ENCODE measurements at regions not wholly inside any gene's neighbourhood (a gene's known extent, or its start where the extent isn't known, plus 50 kb on each side); places are given as distances from the start of the nearest gene placed in this dataset.

GRCh38 chr12:111257435-111257902, 111.4 kb downstream of the PHETA1 start:
- Histone ChIP-seq H3K14ac (ENCODE audit: insufficient read length) (no peak overlapping the region), H2AK5ac (ENCODE audit: low read depth, low read length) (no peak overlapping the region), H3K4me3 (ENCODE audit: extremely low read depth in 1 of 4, insufficient read depth in 2 of 4, low read depth in 3 of 4, low read length in 4 of 4) (no peak overlapping the region), H2BK120ac (replicated peaks; ENCODE audit: low read depth, low read length) (no peak overlapping the region), H2BK20ac (ENCODE audit: low read length) (no peak overlapping the region), H3K4me1 (replicated peaks in 1 of 4; ENCODE audit: control insufficient read depth in 3 of 4, insufficient read depth in 4 of 4, low read length in 3 of 4) (no peaks in the 10 kb centered on the region), H4K8ac (ENCODE audit: extremely low read depth, insufficient read depth, low read length) (no peak overlapping the region), H3K36me3 (ENCODE audit: control insufficient read depth in 2 of 4, insufficient read depth in 4 of 4, low read length in 3 of 4) (no peaks in the 10 kb centered on the region), H3K27me3 (replicated peaks in 1 of 4; ENCODE audit: control insufficient read depth in 3 of 4, extremely low read depth in 1 of 4, insufficient read depth in 3 of 4, low read length in 3 of 4) (no peaks in the 10 kb centered on the region), H3K9ac (replicated peaks in 1 of 4; ENCODE audit: extremely low read depth in 1 of 4, low read depth in 3 of 4, low read length in 3 of 4) (no peak overlapping the region), H3K27ac (ENCODE audit: low read depth, low read length) (no peak overlapping the region), H3K79me1 (ENCODE audit: low read depth, low read length) (no peaks in the 10 kb centered on the region), H4K20me1 (replicated peaks in 1 of 2; ENCODE audit: control insufficient read depth in 1 of 2, insufficient read depth in 2 of 2, low read length in 2 of 2) (peaks cover 0 to 3% of the 10 kb centered on the region in 2 experiments), H3K18ac (ENCODE audit: extremely low read depth, low read length) (no peak overlapping the region), H3K56ac (replicated peaks; ENCODE audit: insufficient read length, low read depth, low read length) (no peak overlapping the region), H3K23me2 (ENCODE audit: low read depth, low read length) (no peaks in the 10 kb centered on the region; the same call in 1 of the 2 replicates), H3K79me2 (ENCODE audit: control insufficient read depth in 1 of 2, insufficient read depth in 2 of 2, low read length in 2 of 2) (no peaks in the 10 kb centered on the region), H3K23ac (ENCODE audit: insufficient read length) (no peak overlapping the region), H4K91ac (replicated peaks; ENCODE audit: insufficient read length, low read length) (no peak overlapping the region), H4K5ac (ENCODE audit: insufficient read length, low read depth, low read length) (no peak overlapping the region), H2AFZ (ENCODE audit: low read length) (no peak overlapping the region), H2BK5ac (ENCODE audit: low read depth, low read length) (no peak overlapping the region), H3K4me2 (ENCODE audit: insufficient read depth in 1 of 2, low read depth in 2 of 2, low read length in 2 of 2) (no peak overlapping the region), H3K9me3 (ENCODE audit: insufficient read depth in 2 of 2, low read depth in 1 of 2, low read length in 1 of 2) (no peaks in the 10 kb centered on the region), H2BK15ac (ENCODE audit: low read length) (no peak overlapping the region), H3K4ac (replicated peaks; ENCODE audit: insufficient read length, low read depth, low read length) (no peak overlapping the region), H2BK12ac (ENCODE audit: low read depth, low read length) (no peak overlapping the region)
- CTCF ChIA-PET (ENCODE audit: partially characterized antibody) = interaction anchor here (0.5 to 11.8 kb wide), 6 partner anchors 10 to 44 kb away, joined by 3 to 82 read pairs (median 24); no protein-coding TSS in a partner anchor
- POLR2A ChIA-PET (ENCODE audit: partially characterized antibody) = interaction anchor here (0.6 kb wide), 1 partner anchor 54 kb away, joined by 3 read pairs; no protein-coding TSS in a partner anchor
- TF ChIP-seq CTCF (IDR thresholded peaks at IDR 0.05; ENCODE audit: control extremely low read depth in 1 of 3, insufficient read depth in 1 of 3, low read depth in 1 of 3, low read length in 3 of 3) (no peak), EGR1 (IDR thresholded peaks at IDR 0.05; ENCODE audit: borderline replicate concordance, low read depth, low read length) (no peak), RNF2 (IDR thresholded peaks at IDR 0.05; ENCODE audit: borderline replicate concordance, low read depth, low read length, missing control alignments, poor library complexity, severe bottlenecking) (no peak), SP4 (IDR thresholded peaks at IDR 0.05; ENCODE audit: low read length) (no peak), CREB1 (IDR thresholded peaks at IDR 0.05) (no peak)
- FAIRE-seq = no peak
- DNase-seq (ENCODE audit: low read depth in 1 of 2, low spot score in 2 of 2) = no peak
